ENCODE measurements at regions not wholly inside any gene's neighbourhood (a gene's known extent, or its start where the extent isn't known, plus 50 kb on each side); places are given as distances from the start of the nearest gene placed in this dataset.

GRCh38 chr13:72004784-72005374, 137.9 kb upstream of the DACH1 start:
- no peak for TF ChIP-seq CTCF (IDR thresholded peaks at IDR 0.05; ENCODE audit: control insufficient read depth, insufficient read depth, low read depth, low read length, missing control alignments)
- H3K4me3 ChIP-seq (ENCODE audit: control insufficient read depth, low read depth, low read length) = no peak overlapping the region
- DNase-seq (ENCODE audit: low read depth) = no peak

- DNase-seq (ENCODE audit: low read depth) = no peak
- H3K4me3 ChIP-seq (ENCODE audit: control insufficient read depth, low read depth, low read length) = no peak overlapping the region
- TF ChIP-seq CTCF (IDR thresholded peaks at IDR 0.05; ENCODE audit: control insufficient read depth, insufficient read depth, low read depth, low read length, missing control alignments) = no peak
These were observed 137.2 kb upstream of the DACH1 start for GRCh38 chr13:72004246-72004645.

GRCh38 chr13:71998223-71998622, 131.2 kb upstream of the DACH1 start:
- H3K4me3 ChIP-seq (ENCODE audit: control insufficient read depth, low read depth, low read length) = no peak overlapping the region
- DNase-seq (ENCODE audit: low read depth) = no peak
- TF ChIP-seq CTCF (IDR thresholded peaks at IDR 0.05; ENCODE audit: control insufficient read depth, insufficient read depth, low read depth, low read length, missing control alignments) = no peak

- no peak for TF ChIP-seq CTCF (IDR thresholded peaks at IDR 0.05; ENCODE audit: control insufficient read depth, insufficient read depth, low read depth, low read length, missing control alignments)
- DNase-seq (ENCODE audit: low read depth) = no peak
- no peak overlapping the region for H3K4me3 ChIP-seq (ENCODE audit: control insufficient read depth, low read depth, low read length)
These were observed 112.6 kb upstream of the DACH1 start for GRCh38 chr13:71979616-71980015.

GRCh38 chr13:71977028-71977427, 110.0 kb upstream of the DACH1 start:
- DNase-seq (ENCODE audit: low read depth) = no peak
- no peak for TF ChIP-seq CTCF (IDR thresholded peaks at IDR 0.05; ENCODE audit: control insufficient read depth, insufficient read depth, low read depth, low read length, missing control alignments)
- no peak overlapping the region for H3K4me3 ChIP-seq (ENCODE audit: control insufficient read depth, low read depth, low read length)

- DNase-seq (ENCODE audit: low read depth) = no peak
- TF ChIP-seq CTCF (IDR thresholded peaks at IDR 0.05; ENCODE audit: control insufficient read depth, insufficient read depth, low read depth, low read length, missing control alignments) = no peak
- H3K4me3 ChIP-seq (ENCODE audit: control insufficient read depth, low read depth, low read length) = no peak overlapping the region
These were observed 101.0 kb upstream of the DACH1 start for GRCh38 chr13:71967990-71968389.

Measured in AG09309 (cell line).